Keratinocyte (primary cell): ENCODE measurements at regions not wholly inside any gene's neighbourhood (a gene's known extent, or its start where the extent isn't known, plus 50 kb on each side); places are given as distances from the start of the nearest gene placed in this dataset.

Source experiments
- DNase-seq: peaks from one replicate; pipeline ENCODE4 v3.0.0-alpha.2; 2011; ENCODE audit warnings: low read depth, missing footprints, low spot score
- FAIRE-seq: peaks from 2 replicates; lab custom pipeline; 2011; peaks lifted over from hg19 to GRCh38; lab: Jason Lieb, UNC
- H2AFZ ChIP-seq: 2 replicates; pipeline ENCODE4 v1.6.0; 2012; ENCODE audit warnings: low read length, control low read depth, inconsistent platforms; ENCODE audit not compliant: control insufficient read depth
- H3K27ac ChIP-seq: 2 replicates; pipeline ENCODE4 v1.5.1; 2011; ENCODE audit warnings: low read length; ENCODE audit not compliant: control insufficient read depth, insufficient read depth
- H3K27me3 ChIP-seq: 3 replicates; pipeline ENCODE4 v1.6.0; 2011; ENCODE audit warnings: low read length; ENCODE audit not compliant: control insufficient read depth, insufficient read depth; ENCODE audit errors: extremely low read depth
- H3K36me3 ChIP-seq, 2 experiments: 2 replicates in 1 of 2; 3 replicates in 1 of 2; pipeline ENCODE4 v1.5.1; 2011; ENCODE audit warnings: low read length in 2 of 2, mild to moderate bottlenecking in 1 of 2; ENCODE audit not compliant: control insufficient read depth in 2 of 2, insufficient read depth in 2 of 2; ENCODE audit errors: extremely low read depth in 1 of 2
- H3K4me1 ChIP-seq: 3 replicates; pipeline ENCODE4 v1.5.1; 2011; ENCODE audit warnings: low read length; ENCODE audit not compliant: control insufficient read depth, insufficient read depth; ENCODE audit errors: extremely low read depth
- H3K4me2 ChIP-seq: 3 replicates; pipeline ENCODE4 v1.6.0; 2011; ENCODE audit warnings: low read depth, low read length; ENCODE audit not compliant: control insufficient read depth, insufficient read depth; ENCODE audit errors: extremely low read depth
- H3K4me3 ChIP-seq, 3 experiments: fragments of 200-600 bp in 1 of 3; sonication (generic) in 1 of 3; 2 replicates in 2 of 3; 3 replicates in 1 of 3; pipeline ENCODE4 v1.5.1; 2011 to 2016; ENCODE audit warnings: low read length in 3 of 3, mild to moderate bottlenecking in 3 of 3, control low read depth in 2 of 3, inconsistent platforms in 1 of 3, low read depth in 1 of 3, mixed read lengths in 1 of 3, mixed run types in 1 of 3, moderate library complexity in 1 of 3; ENCODE audit not compliant: control insufficient read depth in 2 of 3, insufficient read depth in 2 of 3; ENCODE audit errors: extremely low read depth in 1 of 3
- H3K79me2 ChIP-seq: 2 replicates; pipeline ENCODE4 v1.6.0; 2012; ENCODE audit warnings: low read length; ENCODE audit not compliant: control insufficient read depth, insufficient read depth
- H3K9ac ChIP-seq: 3 replicates; pipeline ENCODE4 v1.6.0; 2011; ENCODE audit warnings: low read length; ENCODE audit not compliant: control insufficient read depth, insufficient read depth; ENCODE audit errors: extremely low read depth
- H3K9me1 ChIP-seq: 3 replicates; pipeline ENCODE4 v1.6.0; 2011; ENCODE audit warnings: low read length; ENCODE audit not compliant: control insufficient read depth, insufficient read depth; ENCODE audit errors: extremely low read depth
- H3K9me3 ChIP-seq: 2 replicates; pipeline ENCODE4 v1.5.1; 2012; ENCODE audit warnings: low read depth, low read length; ENCODE audit not compliant: control insufficient read depth
- H4K20me1 ChIP-seq: 3 replicates; pipeline ENCODE4 v1.6.0; 2011; ENCODE audit warnings: low read length; ENCODE audit not compliant: control insufficient read depth, insufficient read depth; ENCODE audit errors: extremely low read depth
- CTCF ChIP-seq, 3 experiments: IDR thresholded peaks in 1 of 3; conservative IDR thresholded peaks in 1 of 3; optimal IDR thresholded peaks in 1 of 3; 2 replicates in 2 of 3; 3 replicates in 1 of 3; pipeline versions ENCODE3 to v1.5.1; 2011; ENCODE audit warnings: low read length in 3 of 3, mild to moderate bottlenecking in 3 of 3, moderate library complexity in 2 of 3, control low read depth in 1 of 3, inconsistent platforms in 1 of 3; ENCODE audit not compliant: insufficient read depth in 2 of 3; ENCODE audit errors: extremely low read depth in 1 of 3
- EZH2 ChIP-seq: IDR thresholded peaks from one replicate; pipeline ENCODE4 v1.6.1; 2012; ENCODE audit warnings: inconsistent platforms, mild to moderate bottlenecking, low read length, moderate library complexity
- dilution Hi-C: fragments of 300-500 bp; cut with MboI; formaldehyde crosslinking; loops from one replicate; pipeline ENCODE4 v1.7.0; 2020; ENCODE audit warnings: low sequenced_read_pairs; ENCODE audit not compliant: extremely low pct_ligation_motif_present

GRCh38 chr6:4612636-4613171 is 163.5 kb upstream of the CDYL start:
- no peak for TF ChIP-seq EZH2
- TF ChIP-seq CTCF (optimal IDR thresholded peaks at IDR 0.05 in 1 of 3, IDR thresholded peaks at IDR 0.05 in 1 of 3, conservative IDR thresholded peaks at IDR 0.05 in 1 of 3; ENCODE audit: extremely low read depth in 1 of 3, insufficient read depth in 2 of 3, low read length in 3 of 3), result no peak
- no peak for FAIRE-seq

GRCh38 chr6:4611429-4612129 is 164.6 kb upstream of the CDYL start:
- FAIRE-seq (no peak), DNase-seq (no peak)
- Histone ChIP-seq H3K9me1 (no peaks in the 10 kb centered on the region), H3K4me3 (no peak overlapping the region), H3K27me3 (no peaks in the 10 kb centered on the region), H3K79me2 (no peaks in the 10 kb centered on the region), H4K20me1 (no peaks in the 10 kb centered on the region), H3K9ac (no peak overlapping the region), H2AFZ (no peak overlapping the region), H3K4me2 (no peak overlapping the region), H3K27ac (no peak overlapping the region), H3K36me3 (no peaks in the 10 kb centered on the region), H3K4me1 (peaks cover 10% of the 10 kb centered on the region), H3K9me3 (no peaks in the 10 kb centered on the region)
- dilution Hi-C loops, result no loop called here
- TF ChIP-seq CTCF (optimal IDR thresholded peaks at IDR 0.05 in 1 of 3, IDR thresholded peaks at IDR 0.05 in 1 of 3, conservative IDR thresholded peaks at IDR 0.05 in 1 of 3; ENCODE audit: extremely low read depth in 1 of 3, insufficient read depth in 2 of 3, low read length in 3 of 3), result no peak
- TF ChIP-seq EZH2, result no peak

More at GRCh38 chr6:4612636-4613171, 163.5 kb upstream of the CDYL start:
- Histone ChIP-seq H3K9me3 (no peaks in the 10 kb centered on the region), H3K4me3 (no peak overlapping the region), H3K9me1 (no peaks in the 10 kb centered on the region), H3K27me3 (no peaks in the 10 kb centered on the region), H4K20me1 (no peaks in the 10 kb centered on the region), H3K36me3 (no peaks in the 10 kb centered on the region), H2AFZ (no peak overlapping the region), H3K4me1 (no peaks in the 10 kb centered on the region), H3K9ac (no peak overlapping the region), H3K27ac (no peak overlapping the region), H3K79me2 (no peaks in the 10 kb centered on the region), H3K4me2 (no peak overlapping the region)
- DNase-seq, result no peak
- dilution Hi-C loops, result no loop called here
